Endothelial cell of umbilical vein (primary cell): ENCODE measurements at regions not wholly inside any gene's neighbourhood (a gene's known extent, or its start where the extent isn't known, plus 50 kb on each side); places are given as distances from the start of the nearest gene placed in this dataset.

ENCODE experiments used
- BruUV-seq: library from RNA; stranded (reverse); fragments of 400-500 nt; replicated peaks from 2 replicates; lab custom pipeline; 2021; lab: Mats Ljungman, UMichigan
- CTCF ChIA-PET: fragments of 300-600, 350-600 bp; sonication (Branson Sonifier 250); formaldehyde crosslinking; loops from one replicate; lab custom pipeline; 2021; ENCODE audit warnings: antibody characterized with exemption, inconsistent platforms; lab: Charles Lee
- POLR2A ChIA-PET: fragments of 300-600, 350-600 bp; sonication (Branson Sonifier 250); formaldehyde crosslinking; loops from one replicate; lab custom pipeline; 2021; ENCODE audit warnings: antibody characterized with exemption, inconsistent platforms; lab: Charles Lee
- DNase-seq: peaks from one replicate; pipeline ENCODE4 v3.0.0-alpha.2; 2011; ENCODE audit warnings: low read depth, low spot score
- FAIRE-seq: peaks from 2 replicates; lab custom pipeline; 2011; peaks lifted over from hg19 to GRCh38; lab: Jason Lieb, UNC
- H2AFZ ChIP-seq: 2 replicates; pipeline ENCODE4 v1.6.0; 2012; ENCODE audit warnings: low read depth, low read length, control low read depth, inconsistent platforms
- H3K27ac ChIP-seq: 2 replicates; pipeline ENCODE4 v1.5.1; 2011; ENCODE audit warnings: low read depth, mild to moderate bottlenecking, control low read depth, low read length, moderate library complexity; ENCODE audit not compliant: insufficient read depth
- H3K27me3 ChIP-seq, 2 experiments: 2 replicates each; pipeline versions ENCODE4 v1.6.0 to v1.6.1; 2011; ENCODE audit warnings: low read length in 2 of 2, mixed read lengths in 1 of 2; ENCODE audit not compliant: control insufficient read depth in 2 of 2, insufficient read depth in 2 of 2
- H3K36me3 ChIP-seq, 2 experiments: 2 replicates in 1 of 2; 3 replicates in 1 of 2; pipeline ENCODE4 v1.5.1; 2011; ENCODE audit warnings: low read length in 2 of 2, mild to moderate bottlenecking in 1 of 2, moderate library complexity in 1 of 2; ENCODE audit not compliant: control insufficient read depth in 2 of 2, insufficient read depth in 2 of 2; ENCODE audit errors: extremely low read depth in 1 of 2
- H3K4me1 ChIP-seq: 3 replicates; pipeline ENCODE4 v1.5.1; 2011; ENCODE audit warnings: mild to moderate bottlenecking, low read length; ENCODE audit not compliant: control insufficient read depth, insufficient read depth; ENCODE audit errors: extremely low read depth
- H3K4me2 ChIP-seq: 2 replicates; pipeline ENCODE4 v1.6.1; 2011; ENCODE audit warnings: low read length, control low read depth, mixed read lengths; ENCODE audit not compliant: insufficient read depth
- H3K4me3 ChIP-seq, 3 experiments: fragments of 200-600 bp in 1 of 3; sonication (generic), shearing (Covaris generic) in 1 of 3; replicated peaks in 1 of 3; 2 replicates each; pipeline ENCODE4 v1.5.1; 2011 to 2016; ENCODE audit warnings: control low read depth in 3 of 3, low read length in 3 of 3, mild to moderate bottlenecking in 2 of 3, inconsistent platforms in 1 of 3, low read depth in 1 of 3, moderate library complexity in 1 of 3; ENCODE audit not compliant: insufficient read depth in 1 of 3
- H3K79me2 ChIP-seq: 2 replicates; pipeline ENCODE4 v1.6.0; 2012; ENCODE audit warnings: low read length, inconsistent platforms; ENCODE audit not compliant: control insufficient read depth, insufficient read depth
- H3K9ac ChIP-seq: replicated peaks from 2 replicates; pipeline ENCODE3; 2011; ENCODE audit warnings: low read length, control low read depth; ENCODE audit not compliant: insufficient read depth; ENCODE audit errors: extremely low read depth
- H3K9me1 ChIP-seq: replicated peaks from 3 replicates; pipeline ENCODE4 v1.6.0; 2011; ENCODE audit warnings: mild to moderate bottlenecking, low read length; ENCODE audit not compliant: control insufficient read depth, insufficient read depth; ENCODE audit errors: extremely low read depth
- H3K9me3 ChIP-seq: replicated peaks from 2 replicates; pipeline ENCODE4 v1.5.1; 2012; ENCODE audit warnings: low read length, inconsistent platforms; ENCODE audit not compliant: control insufficient read depth, insufficient read depth
- H4K20me1 ChIP-seq: replicated peaks from 2 replicates; pipeline ENCODE3; 2011; ENCODE audit warnings: mild to moderate bottlenecking, low read length; ENCODE audit not compliant: control insufficient read depth, insufficient read depth; ENCODE audit errors: extremely low read depth
- EZH2 ChIP-seq: IDR thresholded peaks from 2 replicates; pipeline ENCODE4 v1.6.1; 2012; ENCODE audit warnings: borderline replicate concordance, low read depth, mild to moderate bottlenecking, moderate library complexity, low read length, inconsistent platforms; ENCODE audit not compliant: severe bottlenecking
- FOS ChIP-seq: IDR thresholded peaks from 2 replicates; pipeline ENCODE4 v1.6.1; 2011; ENCODE audit warnings: mild to moderate bottlenecking, low read length, moderate library complexity, borderline replicate concordance; ENCODE audit not compliant: insufficient read depth
- GATA2 ChIP-seq: IDR thresholded peaks from 2 replicates; pipeline ENCODE4 v1.7.0; 2011; ENCODE audit warnings: low read depth, mild to moderate bottlenecking, moderate library complexity, mixed read lengths, low read length; ENCODE audit not compliant: insufficient read length, insufficient read depth
- JUN ChIP-seq: IDR thresholded peaks from 2 replicates; pipeline ENCODE4 v1.6.1; 2011; ENCODE audit warnings: borderline replicate concordance, low read depth; ENCODE audit not compliant: insufficient read length, insufficient read depth
- MYC ChIP-seq: IDR thresholded peaks from one replicate; pipeline ENCODE4 v1.6.1; 2011; ENCODE audit warnings: mild to moderate bottlenecking, low read depth, low read length
- POLR2A ChIP-seq: IDR thresholded peaks from 2 replicates; pipeline ENCODE4 v1.6.1; 2012; ENCODE audit warnings: low read depth, mild to moderate bottlenecking, control low read depth, low read length
- POLR2AphosphoS5 ChIP-seq: IDR thresholded peaks from 2 replicates; pipeline ENCODE4 v1.6.1; 2012; ENCODE audit warnings: low read depth, mild to moderate bottlenecking, control low read depth, low read length, moderate library complexity; ENCODE audit not compliant: insufficient read depth
- dilution Hi-C: fragments of 300-500 bp; cut with MboI; formaldehyde crosslinking; loops from one replicate; pipeline ENCODE4 v1.15.0; 2019; ENCODE audit warnings: low sequenced_read_pairs; ENCODE audit not compliant: extremely low pct_ligation_motif_present
- intact Hi-C: fragments of 100-400 bp; cut with micrococcal nuclease; formaldehyde crosslinking; loops from one replicate; pipeline ENCODE4 v1.10.0; 2022
- TF ChIP-seq, protein P1 (sequence below), 2 donors: IDR thresholded peaks; 1 replicate in 1 of 2; 2 replicates in 1 of 2; pipeline ENCODE4 v1.5.1; 2011; ENCODE audit warnings: low read length in 2 of 2, mild to moderate bottlenecking in 2 of 2, moderate library complexity in 2 of 2, control low read depth in 1 of 2, inconsistent platforms in 1 of 2, low read depth in 1 of 2; ENCODE audit not compliant: insufficient read depth in 1 of 2; ENCODE audit errors: extremely low read depth in 1 of 2
- TF ChIP-seq, protein P2 (sequence below): IDR thresholded peaks from 2 replicates; pipeline ENCODE4 v1.6.1; 2011; ENCODE audit not compliant: insufficient read depth, insufficient read length

DNA sequence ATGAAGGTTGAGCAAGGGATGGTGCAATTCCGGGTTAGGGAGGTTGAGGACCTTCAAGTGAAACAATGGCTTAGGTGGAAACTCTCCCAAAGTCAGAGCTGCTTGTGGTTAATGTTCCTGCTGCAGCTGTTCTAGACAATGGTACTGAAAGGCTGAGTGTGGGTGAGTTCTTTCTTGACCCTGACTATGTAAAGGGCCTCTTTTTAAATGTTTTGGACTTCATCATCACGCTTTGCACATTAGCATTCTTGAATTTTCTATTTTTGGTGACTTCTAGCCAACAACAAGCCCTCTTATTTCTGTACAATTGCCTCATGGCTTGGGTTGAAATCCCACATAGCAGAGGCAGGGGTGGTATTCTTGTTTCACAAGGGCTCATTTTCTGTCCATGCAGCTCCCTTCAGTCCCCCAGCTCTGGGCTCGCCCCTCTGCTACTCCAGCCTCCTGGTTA, 136.3 kb upstream of the ANKRD55 start:
- Histone ChIP-seq H3K9me3 (no peaks in the 10 kb centered on the region), H2AFZ (no peak overlapping the region), H4K20me1 (no peaks in the 10 kb centered on the region), H3K79me2 (no peaks in the 10 kb centered on the region), H3K4me2 (no peak overlapping the region), H3K9me1 (no peaks in the 10 kb centered on the region), H3K4me1 (no peaks in the 10 kb centered on the region), H3K36me3 (no peaks in the 10 kb centered on the region), H3K9ac (no peak overlapping the region), H3K27ac (no peak overlapping the region), H3K27me3 (no peaks in the 10 kb centered on the region), H3K4me3 (no peak overlapping the region)
- ChIA-PET CTCF (no interaction called here), POLR2A (no interaction called here)
- TF ChIP-seq, protein P1, sequence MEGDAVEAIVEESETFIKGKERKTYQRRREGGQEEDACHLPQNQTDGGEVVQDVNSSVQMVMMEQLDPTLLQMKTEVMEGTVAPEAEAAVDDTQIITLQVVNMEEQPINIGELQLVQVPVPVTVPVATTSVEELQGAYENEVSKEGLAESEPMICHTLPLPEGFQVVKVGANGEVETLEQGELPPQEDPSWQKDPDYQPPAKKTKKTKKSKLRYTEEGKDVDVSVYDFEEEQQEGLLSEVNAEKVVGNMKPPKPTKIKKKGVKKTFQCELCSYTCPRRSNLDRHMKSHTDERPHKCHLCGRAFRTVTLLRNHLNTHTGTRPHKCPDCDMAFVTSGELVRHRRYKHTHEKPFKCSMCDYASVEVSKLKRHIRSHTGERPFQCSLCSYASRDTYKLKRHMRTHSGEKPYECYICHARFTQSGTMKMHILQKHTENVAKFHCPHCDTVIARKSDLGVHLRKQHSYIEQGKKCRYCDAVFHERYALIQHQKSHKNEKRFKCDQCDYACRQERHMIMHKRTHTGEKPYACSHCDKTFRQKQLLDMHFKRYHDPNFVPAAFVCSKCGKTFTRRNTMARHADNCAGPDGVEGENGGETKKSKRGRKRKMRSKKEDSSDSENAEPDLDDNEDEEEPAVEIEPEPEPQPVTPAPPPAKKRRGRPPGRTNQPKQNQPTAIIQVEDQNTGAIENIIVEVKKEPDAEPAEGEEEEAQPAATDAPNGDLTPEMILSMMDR (IDR thresholded peaks at IDR 0.05; ENCODE audit: extremely low read depth in 1 of 2, insufficient read depth in 1 of 2, low read depth in 1 of 2, low read length in 2 of 2) = no peak
- no peak for TF ChIP-seq GATA2
- TF ChIP-seq EZH2 = no peak
- TF ChIP-seq FOS = no peak
- no peak for TF ChIP-seq POLR2AphosphoS5
- no peak for TF ChIP-seq JUN
- no peak for TF ChIP-seq POLR2A
- TF ChIP-seq, protein P2, sequence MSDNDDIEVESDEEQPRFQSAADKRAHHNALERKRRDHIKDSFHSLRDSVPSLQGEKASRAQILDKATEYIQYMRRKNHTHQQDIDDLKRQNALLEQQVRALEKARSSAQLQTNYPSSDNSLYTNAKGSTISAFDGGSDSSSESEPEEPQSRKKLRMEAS = no peak
- TF ChIP-seq MYC = no peak
- BruUV-seq = no TSS peak
- FAIRE-seq = no peak
- dilution Hi-C loops = no loop called here
- intact Hi-C loops = no loop called here
- DNase-seq = no peak
